IMR-90 (cell line): ENCODE measurements at regions not wholly inside any gene's neighbourhood (a gene's known extent, or its start where the extent isn't known, plus 50 kb on each side); places are given as distances from the start of the nearest gene placed in this dataset.

Experiments used
- ATAC-seq: fragments of 200-7000 bp; cut with Tn5 transposase; 2 replicates; pipeline ENCODE4 v1.9.1; 2020; ENCODE audit warnings: low read depth, mild to moderate bottlenecking, moderate library complexity
- BruUV-seq: library from RNA; stranded (reverse); fragments of 400-500 nt; replicated peaks from 2 replicates; lab custom pipeline; 2021; lab: Mats Ljungman, UMichigan
- CTCF ChIA-PET: fragments of 300-600 bp; formaldehyde crosslinking; extraction: SDS; loops from one replicate; lab custom pipeline; 2021; ENCODE audit warnings: antibody characterized with exemption; lab: Yijun Ruan, JAX
- POLR2A ChIA-PET: fragments of 300-600 bp; sonication (Branson Sonifier 250); formaldehyde crosslinking; loops from one replicate; lab custom pipeline; 2022; ENCODE audit warnings: antibody characterized with exemption; ENCODE audit not compliant: unreplicated experiment; lab: Charles Lee
- DNase-seq: peaks from one replicate; pipeline ENCODE4 v3.0.0; 2013
- H2AFZ ChIP-seq: replicated peaks from 2 replicates; pipeline ENCODE3; 2013; ENCODE audit warnings: low read length, mild to moderate bottlenecking; ENCODE audit not compliant: poor library complexity
- H2AK5ac ChIP-seq: 2 replicates; pipeline ENCODE4 v1.6.1; 2013; ENCODE audit warnings: low read depth, low read length, inconsistent platforms
- H2AK9ac ChIP-seq: replicated peaks from 2 replicates; pipeline ENCODE3; 2013; ENCODE audit warnings: mild to moderate bottlenecking, low read depth, low read length, moderate library complexity; ENCODE audit not compliant: poor library complexity
- H2BK120ac ChIP-seq: 2 replicates; pipeline ENCODE4 v1.6.1; 2013; ENCODE audit warnings: low read depth, low read length, inconsistent platforms
- H2BK15ac ChIP-seq: 3 replicates; pipeline ENCODE4 v1.6.1; 2013; ENCODE audit warnings: low read depth, low read length, inconsistent platforms
- H2BK20ac ChIP-seq: 2 replicates; pipeline ENCODE4 v1.6.1; 2013; ENCODE audit warnings: low read depth, mild to moderate bottlenecking, inconsistent platforms, low read length, moderate library complexity
- H2BK5ac ChIP-seq: 2 replicates; pipeline ENCODE4 v1.6.1; 2013; ENCODE audit warnings: mild to moderate bottlenecking, low read depth, low read length, inconsistent platforms; ENCODE audit not compliant: poor library complexity, severe bottlenecking
- H3K14ac ChIP-seq: replicated peaks from 2 replicates; pipeline ENCODE4 v1.6.1; 2013; ENCODE audit warnings: low read depth, low read length, inconsistent platforms
- H3K18ac ChIP-seq: 2 replicates; pipeline ENCODE4 v1.6.1; 2013; ENCODE audit warnings: low read depth, low read length, control low read depth
- H3K23ac ChIP-seq: 2 replicates; pipeline ENCODE4 v1.6.1; 2013; ENCODE audit warnings: low read depth, low read length, inconsistent platforms
- H3K27ac ChIP-seq: 2 replicates; pipeline ENCODE4 v1.5.1; 2013; ENCODE audit warnings: mild to moderate bottlenecking, control low read depth, low read length; ENCODE audit not compliant: insufficient read depth
- H3K27me3 ChIP-seq: 2 replicates; pipeline ENCODE4 v1.6.1; 2013; ENCODE audit warnings: low read length; ENCODE audit not compliant: control insufficient read depth, insufficient read depth
- H3K36me3 ChIP-seq: 2 replicates; pipeline ENCODE4 v1.6.1; 2013; ENCODE audit warnings: low read length, mixed read lengths; ENCODE audit not compliant: control insufficient read depth, insufficient read depth
- H3K4ac ChIP-seq: 2 replicates; pipeline ENCODE4 v1.6.1; 2013; ENCODE audit warnings: low read depth, low read length, inconsistent platforms
- H3K4me1 ChIP-seq: 2 replicates; pipeline ENCODE4 v1.6.1; 2013; ENCODE audit warnings: low read length, mixed read lengths; ENCODE audit not compliant: control insufficient read depth, insufficient read depth
- H3K4me2 ChIP-seq: 2 replicates; pipeline ENCODE4 v1.6.1; 2013; ENCODE audit warnings: low read depth, mild to moderate bottlenecking, control low read depth, low read length, moderate library complexity
- H3K4me3 ChIP-seq: 2 replicates; pipeline ENCODE4 v1.5.1; 2013; ENCODE audit warnings: low read depth, mild to moderate bottlenecking, control low read depth, low read length, moderate library complexity; ENCODE audit not compliant: insufficient read depth
- H3K56ac ChIP-seq: 2 replicates; pipeline ENCODE4 v1.6.1; 2013; ENCODE audit warnings: low read length, inconsistent platforms; ENCODE audit not compliant: insufficient read depth; ENCODE audit errors: extremely low read depth
- H3K79me1 ChIP-seq, 2 experiments: 2 replicates each; pipeline ENCODE4 v1.6.1; 2013; ENCODE audit warnings: low read length in 2 of 2, inconsistent platforms in 1 of 2, low read depth in 1 of 2
- H3K9ac ChIP-seq: 2 replicates; pipeline ENCODE4 v1.6.1; 2013; ENCODE audit warnings: low read depth, low read length, control low read depth
- H3K9me1 ChIP-seq: 2 replicates; pipeline ENCODE4 v1.6.1; 2013; ENCODE audit warnings: low read length, inconsistent platforms; ENCODE audit not compliant: insufficient read depth
- H3K9me3 ChIP-seq: 2 replicates; pipeline ENCODE4 v1.6.1; 2013; ENCODE audit warnings: low read length; ENCODE audit not compliant: control insufficient read depth, insufficient read depth
- H4K20me1 ChIP-seq: 2 replicates; pipeline ENCODE4 v1.6.1; 2013; ENCODE audit warnings: low read length, inconsistent platforms; ENCODE audit not compliant: insufficient read depth
- H4K5ac ChIP-seq: 2 replicates; pipeline ENCODE4 v1.6.1; 2013; ENCODE audit warnings: mild to moderate bottlenecking, low read depth, low read length, control low read depth
- H4K8ac ChIP-seq, 2 experiments: 2 replicates each; pipeline ENCODE4 v1.6.1; 2013; ENCODE audit warnings: low read depth in 2 of 2, low read length in 2 of 2, control low read depth in 1 of 2, inconsistent platforms in 1 of 2
- H4K91ac ChIP-seq: 2 replicates; pipeline ENCODE4 v1.6.1; 2013; ENCODE audit warnings: low read depth, low read length, inconsistent platforms; ENCODE audit not compliant: insufficient read depth
- CEBPB ChIP-seq: IDR thresholded peaks from 2 replicates; pipeline ENCODE4 v1.6.1; 2012; ENCODE audit warnings: low read depth, low read length, improper control_type of control experiment
- CTCF ChIP-seq: conservative IDR thresholded peaks from 2 replicates; pipeline ENCODE4 v1.5.1; 2012; ENCODE audit warnings: mild to moderate bottlenecking, low read depth, low read length, improper control_type of control experiment
- MAFK ChIP-seq: IDR thresholded peaks from 2 replicates; pipeline ENCODE4 v1.6.1; 2012; ENCODE audit warnings: low read depth, low read length, improper control_type of control experiment
- MAZ ChIP-seq: IDR thresholded peaks from 2 replicates; pipeline ENCODE4 v1.6.1; 2012; ENCODE audit warnings: low read depth, mild to moderate bottlenecking, low read length, improper control_type of control experiment, moderate library complexity, borderline replicate concordance
- MXI1 ChIP-seq: IDR thresholded peaks from 2 replicates; pipeline ENCODE4 v1.6.1; 2012; ENCODE audit warnings: low read depth, mild to moderate bottlenecking, low read length, moderate library complexity, borderline replicate concordance
- NFE2L2 ChIP-seq: fragments of 150-350 bp; IDR thresholded peaks from 2 replicates; pipeline ENCODE4 v1.6.1; 2016; ENCODE audit warnings: low read depth, mild to moderate bottlenecking, low read length
- RAD21 ChIP-seq: IDR thresholded peaks from 2 replicates; pipeline ENCODE4 v1.6.1; 2012; ENCODE audit warnings: low read length, improper control_type of control experiment
- SMC3 ChIP-seq: fragments of 150-350 bp; IDR thresholded peaks from 2 replicates; pipeline ENCODE4 v1.6.1; 2016; ENCODE audit warnings: low read depth, mild to moderate bottlenecking, antibody characterized with exemption, low read length, moderate library complexity
- WGBS, 2 experiments: methylation state at CpG; one replicate each; pipeline versions ENCODE4 v1.1.5 to v1.1.7; 2013; ENCODE audit warnings: missing lambda C conversion rate in 2 of 2; ENCODE audit not compliant: insufficient read length in 1 of 2; ENCODE audit errors: extremely low coverage in 2 of 2; 5-methylcytosine and 5-hydroxymethylcytosine counted together
- dilution Hi-C: fragments of 300-500 bp; cut with HindIII; formaldehyde crosslinking; loops from one replicate; pipeline ENCODE4 v1.14.3; 2018; ENCODE audit warnings: low sequenced_read_pairs; ENCODE audit not compliant: unreplicated experiment
- in situ Hi-C: fragments of 300-500 bp; cut with MboI; formaldehyde crosslinking; loops from 3 replicates; pipeline ENCODE4 v1.14.3; 2019; ENCODE audit warnings: low sequenced_read_pairs, inconsistent platforms, mixed read lengths
- intact Hi-C: fragments of 100-400 bp; cut with micrococcal nuclease; formaldehyde crosslinking; loops from 2 replicates; pipeline ENCODE4 v1.10.0; 2022

GRCh38 chr1:199836430-199836829 is 191.1 kb upstream of the NR5A2 start:
- no TSS peak for BruUV-seq
- no peak overlapping the region for H3K4ac ChIP-seq
- 0 out of 2 replicates have a peak, but pooled peaks cover 3% of the 10 kb centered on the region for H3K9me3 ChIP-seq
- DNase-seq, result no peak
- H2BK120ac ChIP-seq, result no peak overlapping the region
- no peaks in the 10 kb centered on the region for H3K36me3 ChIP-seq
- H2BK15ac ChIP-seq, result no peak overlapping the region
- H3K79me1 ChIP-seq, result no peaks in the 10 kb centered on the region
- ChIA-PET CTCF (no interaction called here), POLR2A (no interaction called here)
- H3K27ac ChIP-seq, result no peak overlapping the region
- H2BK20ac ChIP-seq, result no peak overlapping the region
- no peak overlapping the region for H3K23ac ChIP-seq
- H3K4me2 ChIP-seq, result no peak overlapping the region
- H2AK9ac ChIP-seq, result no peak overlapping the region
- no peak for ATAC-seq
- no peak overlapping the region for H2AFZ ChIP-seq
- H4K8ac ChIP-seq, result no peak overlapping the region
- H3K4me1 ChIP-seq, result no peaks in the 10 kb centered on the region
- no peak overlapping the region for H4K91ac ChIP-seq
- intact Hi-C loops (no loop called here), in situ Hi-C loops (no loop called here), dilution Hi-C loops (no loop called here)
- H3K9ac ChIP-seq, result no peak overlapping the region
- no peak overlapping the region for H3K4me3 ChIP-seq
- no peak for TF ChIP-seq NFE2L2
- TF ChIP-seq RAD21, result no peak
- no peak for TF ChIP-seq MXI1
- TF ChIP-seq SMC3, result no peak
- no peak for TF ChIP-seq MAZ
- no peak for TF ChIP-seq CEBPB
- TF ChIP-seq CTCF, result no peak
- TF ChIP-seq MAFK, result peak; percentile 77
- no peak overlapping the region for H2BK5ac ChIP-seq
- H3K27me3 ChIP-seq, result no peaks in the 10 kb centered on the region
- H3K18ac ChIP-seq, result no peak overlapping the region
- no peak overlapping the region for H2AK5ac ChIP-seq
- no peaks in the 10 kb centered on the region for H3K9me1 ChIP-seq
- no peaks in the 10 kb centered on the region for H4K20me1 ChIP-seq
- no peak overlapping the region for H3K14ac ChIP-seq
- no peak overlapping the region for H4K5ac ChIP-seq
- H3K56ac ChIP-seq, result no peak overlapping the region
- WGBS, 2 experiments, result no CpG with 5 or more reads among the region's 2 CpGs
